Renal pelvis (tissue), 1 donor: ENCODE measurements at regions not wholly inside any gene's neighbourhood (a gene's known extent, or its start where the extent isn't known, plus 50 kb on each side); places are given as distances from the start of the nearest gene placed in this dataset.
"Not testable (repeated sequence)": the region's sequence is repeated elsewhere in the genome, so short reads cannot be mapped to it uniquely, and the experiment has no call there.

Experiments
- DNase-seq: peaks from one replicate; pipeline ENCODE4 v3.0.0-alpha.2; 2013

- DNase-seq = not testable (repeated sequence)
Observed at GRCh38 chr17:445839-446238, 93.2 kb upstream of the RPH3AL start, which contains the start of gene RFLNB. RFLNB (minus strand) TSS chr17:445939.

- no peak for DNase-seq
Observed at GRCh38 chr17:444879-445454, 92.4 kb upstream of the RPH3AL start.

- DNase-seq = no peak
Observed at GRCh38 chr17:443109-443508, 90.5 kb upstream of the RPH3AL start.

GRCh38 chr17:441155-441950, 88.7 kb upstream of the RPH3AL start:
- no peak for DNase-seq

GRCh38 chr17:438191-438590, 85.6 kb upstream of the RPH3AL start:
- no peak for DNase-seq

GRCh38 chr17:437545-437944, 84.9 kb upstream of the RPH3AL start:
- DNase-seq = no peak

GRCh38 chr17:436571-436970, 84.0 kb upstream of the RPH3AL start:
- no peak for DNase-seq

GRCh38 chr17:432471-432870, 79.9 kb upstream of the RPH3AL start:
- not testable (repeated sequence) for DNase-seq

- DNase-seq = no peak
Observed at GRCh38 chr17:431494-431893, 78.9 kb upstream of the RPH3AL start.

GRCh38 chr17:429589-429988, 77.0 kb upstream of the RPH3AL start:
- DNase-seq = no peak

GRCh38 chr17:428414-428813, 75.8 kb upstream of the RPH3AL start:
- DNase-seq = no peak

GRCh38 chr17:427891-428290, 75.3 kb upstream of the RPH3AL start:
- DNase-seq = no peak

- no peak for DNase-seq
Observed at GRCh38 chr17:427327-427726, 74.7 kb upstream of the RPH3AL start.

GRCh38 chr17:422196-422930, 69.8 kb upstream of the RPH3AL start:
- DNase-seq = no peak

GRCh38 chr17:420479-421175, 68.0 kb upstream of the RPH3AL start:
- no peak for DNase-seq

GRCh38 chr17:419073-419735, 66.6 kb upstream of the RPH3AL start:
- no peak for DNase-seq

GRCh38 chr17:418421-418751, 65.8 kb upstream of the RPH3AL start:
- no peak for DNase-seq

- DNase-seq = no peak
Observed at GRCh38 chr17:417691-418420, 65.2 kb upstream of the RPH3AL start.

- peak; percentile 14 for DNase-seq
Observed at GRCh38 chr17:416293-417206, 63.9 kb upstream of the RPH3AL start.
